ENCODE measurements at regions not wholly inside any gene's neighbourhood (a gene's known extent, or its start where the extent isn't known, plus 50 kb on each side); places are given as distances from the start of the nearest gene placed in this dataset.

DNA sequence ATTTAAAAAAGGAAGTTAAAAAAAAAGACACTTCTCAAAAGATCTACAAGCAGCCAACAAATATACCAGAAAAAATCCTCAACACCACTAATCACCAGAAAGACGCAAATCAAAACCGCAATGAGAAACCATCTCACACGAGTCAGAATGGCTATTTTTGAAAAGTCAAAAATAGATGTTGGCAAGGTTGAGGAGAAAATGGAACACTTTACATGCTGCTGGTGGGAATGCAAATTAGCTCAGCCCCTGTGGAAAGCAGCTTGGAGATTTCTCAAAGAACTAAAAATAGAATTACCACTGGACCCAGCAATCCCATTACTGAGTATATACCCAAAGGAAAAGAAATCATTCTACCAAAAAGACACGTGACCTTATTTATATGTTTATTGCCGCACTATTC is 574.7 kb upstream of the ADAMTS9 start:
- Histone ChIP-seq H3K4me2 (no peak overlapping the region), H3K79me2 (replicated peaks; ENCODE audit: insufficient read depth) (no peaks in the 10 kb centered on the region), H3K27ac (ENCODE audit: low read depth) (no peak overlapping the region), H3K4me3 (no peak overlapping the region), H4K20me1 (replicated peaks; ENCODE audit: insufficient read depth) (no peaks in the 10 kb centered on the region), H3K4me1 (ENCODE audit: insufficient read depth) (peaks cover 7% of the 10 kb centered on the region; the same call in 1 of the 2 replicates), H3K36me3 (ENCODE audit: insufficient read depth) (peaks cover 6% of the 10 kb centered on the region; the same call in 1 of the 2 replicates), H2AFZ (no peak overlapping the region), H3F3A (replicated peaks; ENCODE audit: low read depth) (no peaks in the 10 kb centered on the region), H3K9me2 (ENCODE audit: insufficient read depth) (no peaks in the 10 kb centered on the region; the same call in 1 of the 2 replicates), H3K27me3 (ENCODE audit: insufficient read depth) (no peaks in the 10 kb centered on the region)
- peaks cover 6% of the 10 kb centered on the region; the same call in 1 of the 3 replicates for H3K9me3 Mint-ChIP-seq
- no peaks in the 10 kb centered on the region for H3K36me3 Mint-ChIP-seq (ENCODE audit: low read depth)
- no peak overlapping the region for H3K27ac Mint-ChIP-seq
- no peak overlapping the region for H3K4me3 Mint-ChIP-seq
- peaks cover 2% of the 10 kb centered on the region for H3K27me3 Mint-ChIP-seq (ENCODE audit: insufficient read depth, low read depth, poor library complexity)
- TF ChIP-seq ZNF114 (CRISPR knock-in tag; IDR thresholded peaks at IDR 0.05) (no peak), POLR2AphosphoS5 (IDR thresholded peaks at IDR 0.05; ENCODE audit: low read depth) (no peak), CREB1 (CRISPR knock-in tag; IDR thresholded peaks at IDR 0.05; ENCODE audit: low read depth) (no peak), JUNB (IDR thresholded peaks at IDR 0.05; ENCODE audit: unreplicated experiment) (no peak), EZH2phosphoT487 (IDR thresholded peaks at IDR 0.05; ENCODE audit: unreplicated experiment) (no peak), ZNF331 (CRISPR knock-in tag; IDR thresholded peaks at IDR 0.05; ENCODE audit: low read depth) (no peak), STAT1 (IDR thresholded peaks at IDR 0.05; ENCODE audit: unreplicated experiment) (no peak), EZH2 (IDR thresholded peaks at IDR 0.05; ENCODE audit: low read depth, unreplicated experiment) (no peak), NANOG (IDR thresholded peaks at IDR 0.05; ENCODE audit: borderline replicate concordance) (no peak)
- TF ChIP-seq, protein P1, sequence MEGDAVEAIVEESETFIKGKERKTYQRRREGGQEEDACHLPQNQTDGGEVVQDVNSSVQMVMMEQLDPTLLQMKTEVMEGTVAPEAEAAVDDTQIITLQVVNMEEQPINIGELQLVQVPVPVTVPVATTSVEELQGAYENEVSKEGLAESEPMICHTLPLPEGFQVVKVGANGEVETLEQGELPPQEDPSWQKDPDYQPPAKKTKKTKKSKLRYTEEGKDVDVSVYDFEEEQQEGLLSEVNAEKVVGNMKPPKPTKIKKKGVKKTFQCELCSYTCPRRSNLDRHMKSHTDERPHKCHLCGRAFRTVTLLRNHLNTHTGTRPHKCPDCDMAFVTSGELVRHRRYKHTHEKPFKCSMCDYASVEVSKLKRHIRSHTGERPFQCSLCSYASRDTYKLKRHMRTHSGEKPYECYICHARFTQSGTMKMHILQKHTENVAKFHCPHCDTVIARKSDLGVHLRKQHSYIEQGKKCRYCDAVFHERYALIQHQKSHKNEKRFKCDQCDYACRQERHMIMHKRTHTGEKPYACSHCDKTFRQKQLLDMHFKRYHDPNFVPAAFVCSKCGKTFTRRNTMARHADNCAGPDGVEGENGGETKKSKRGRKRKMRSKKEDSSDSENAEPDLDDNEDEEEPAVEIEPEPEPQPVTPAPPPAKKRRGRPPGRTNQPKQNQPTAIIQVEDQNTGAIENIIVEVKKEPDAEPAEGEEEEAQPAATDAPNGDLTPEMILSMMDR (conservative IDR thresholded peaks at IDR 0.05; ENCODE audit: low read depth in 2 of 2): no peak
- TF ChIP-seq, protein P2, sequence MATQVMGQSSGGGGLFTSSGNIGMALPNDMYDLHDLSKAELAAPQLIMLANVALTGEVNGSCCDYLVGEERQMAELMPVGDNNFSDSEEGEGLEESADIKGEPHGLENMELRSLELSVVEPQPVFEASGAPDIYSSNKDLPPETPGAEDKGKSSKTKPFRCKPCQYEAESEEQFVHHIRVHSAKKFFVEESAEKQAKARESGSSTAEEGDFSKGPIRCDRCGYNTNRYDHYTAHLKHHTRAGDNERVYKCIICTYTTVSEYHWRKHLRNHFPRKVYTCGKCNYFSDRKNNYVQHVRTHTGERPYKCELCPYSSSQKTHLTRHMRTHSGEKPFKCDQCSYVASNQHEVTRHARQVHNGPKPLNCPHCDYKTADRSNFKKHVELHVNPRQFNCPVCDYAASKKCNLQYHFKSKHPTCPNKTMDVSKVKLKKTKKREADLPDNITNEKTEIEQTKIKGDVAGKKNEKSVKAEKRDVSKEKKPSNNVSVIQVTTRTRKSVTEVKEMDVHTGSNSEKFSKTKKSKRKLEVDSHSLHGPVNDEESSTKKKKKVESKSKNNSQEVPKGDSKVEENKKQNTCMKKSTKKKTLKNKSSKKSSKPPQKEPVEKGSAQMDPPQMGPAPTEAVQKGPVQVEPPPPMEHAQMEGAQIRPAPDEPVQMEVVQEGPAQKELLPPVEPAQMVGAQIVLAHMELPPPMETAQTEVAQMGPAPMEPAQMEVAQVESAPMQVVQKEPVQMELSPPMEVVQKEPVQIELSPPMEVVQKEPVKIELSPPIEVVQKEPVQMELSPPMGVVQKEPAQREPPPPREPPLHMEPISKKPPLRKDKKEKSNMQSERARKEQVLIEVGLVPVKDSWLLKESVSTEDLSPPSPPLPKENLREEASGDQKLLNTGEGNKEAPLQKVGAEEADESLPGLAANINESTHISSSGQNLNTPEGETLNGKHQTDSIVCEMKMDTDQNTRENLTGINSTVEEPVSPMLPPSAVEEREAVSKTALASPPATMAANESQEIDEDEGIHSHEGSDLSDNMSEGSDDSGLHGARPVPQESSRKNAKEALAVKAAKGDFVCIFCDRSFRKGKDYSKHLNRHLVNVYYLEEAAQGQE (IDR thresholded peaks at IDR 0.05; ENCODE audit: unreplicated experiment): no peak
- TF ChIP-seq, protein P3, sequence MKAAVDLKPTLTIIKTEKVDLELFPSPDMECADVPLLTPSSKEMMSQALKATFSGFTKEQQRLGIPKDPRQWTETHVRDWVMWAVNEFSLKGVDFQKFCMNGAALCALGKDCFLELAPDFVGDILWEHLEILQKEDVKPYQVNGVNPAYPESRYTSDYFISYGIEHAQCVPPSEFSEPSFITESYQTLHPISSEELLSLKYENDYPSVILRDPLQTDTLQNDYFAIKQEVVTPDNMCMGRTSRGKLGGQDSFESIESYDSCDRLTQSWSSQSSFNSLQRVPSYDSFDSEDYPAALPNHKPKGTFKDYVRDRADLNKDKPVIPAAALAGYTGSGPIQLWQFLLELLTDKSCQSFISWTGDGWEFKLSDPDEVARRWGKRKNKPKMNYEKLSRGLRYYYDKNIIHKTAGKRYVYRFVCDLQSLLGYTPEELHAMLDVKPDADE (IDR thresholded peaks at IDR 0.05): no peak
- TF ChIP-seq, protein P4, sequence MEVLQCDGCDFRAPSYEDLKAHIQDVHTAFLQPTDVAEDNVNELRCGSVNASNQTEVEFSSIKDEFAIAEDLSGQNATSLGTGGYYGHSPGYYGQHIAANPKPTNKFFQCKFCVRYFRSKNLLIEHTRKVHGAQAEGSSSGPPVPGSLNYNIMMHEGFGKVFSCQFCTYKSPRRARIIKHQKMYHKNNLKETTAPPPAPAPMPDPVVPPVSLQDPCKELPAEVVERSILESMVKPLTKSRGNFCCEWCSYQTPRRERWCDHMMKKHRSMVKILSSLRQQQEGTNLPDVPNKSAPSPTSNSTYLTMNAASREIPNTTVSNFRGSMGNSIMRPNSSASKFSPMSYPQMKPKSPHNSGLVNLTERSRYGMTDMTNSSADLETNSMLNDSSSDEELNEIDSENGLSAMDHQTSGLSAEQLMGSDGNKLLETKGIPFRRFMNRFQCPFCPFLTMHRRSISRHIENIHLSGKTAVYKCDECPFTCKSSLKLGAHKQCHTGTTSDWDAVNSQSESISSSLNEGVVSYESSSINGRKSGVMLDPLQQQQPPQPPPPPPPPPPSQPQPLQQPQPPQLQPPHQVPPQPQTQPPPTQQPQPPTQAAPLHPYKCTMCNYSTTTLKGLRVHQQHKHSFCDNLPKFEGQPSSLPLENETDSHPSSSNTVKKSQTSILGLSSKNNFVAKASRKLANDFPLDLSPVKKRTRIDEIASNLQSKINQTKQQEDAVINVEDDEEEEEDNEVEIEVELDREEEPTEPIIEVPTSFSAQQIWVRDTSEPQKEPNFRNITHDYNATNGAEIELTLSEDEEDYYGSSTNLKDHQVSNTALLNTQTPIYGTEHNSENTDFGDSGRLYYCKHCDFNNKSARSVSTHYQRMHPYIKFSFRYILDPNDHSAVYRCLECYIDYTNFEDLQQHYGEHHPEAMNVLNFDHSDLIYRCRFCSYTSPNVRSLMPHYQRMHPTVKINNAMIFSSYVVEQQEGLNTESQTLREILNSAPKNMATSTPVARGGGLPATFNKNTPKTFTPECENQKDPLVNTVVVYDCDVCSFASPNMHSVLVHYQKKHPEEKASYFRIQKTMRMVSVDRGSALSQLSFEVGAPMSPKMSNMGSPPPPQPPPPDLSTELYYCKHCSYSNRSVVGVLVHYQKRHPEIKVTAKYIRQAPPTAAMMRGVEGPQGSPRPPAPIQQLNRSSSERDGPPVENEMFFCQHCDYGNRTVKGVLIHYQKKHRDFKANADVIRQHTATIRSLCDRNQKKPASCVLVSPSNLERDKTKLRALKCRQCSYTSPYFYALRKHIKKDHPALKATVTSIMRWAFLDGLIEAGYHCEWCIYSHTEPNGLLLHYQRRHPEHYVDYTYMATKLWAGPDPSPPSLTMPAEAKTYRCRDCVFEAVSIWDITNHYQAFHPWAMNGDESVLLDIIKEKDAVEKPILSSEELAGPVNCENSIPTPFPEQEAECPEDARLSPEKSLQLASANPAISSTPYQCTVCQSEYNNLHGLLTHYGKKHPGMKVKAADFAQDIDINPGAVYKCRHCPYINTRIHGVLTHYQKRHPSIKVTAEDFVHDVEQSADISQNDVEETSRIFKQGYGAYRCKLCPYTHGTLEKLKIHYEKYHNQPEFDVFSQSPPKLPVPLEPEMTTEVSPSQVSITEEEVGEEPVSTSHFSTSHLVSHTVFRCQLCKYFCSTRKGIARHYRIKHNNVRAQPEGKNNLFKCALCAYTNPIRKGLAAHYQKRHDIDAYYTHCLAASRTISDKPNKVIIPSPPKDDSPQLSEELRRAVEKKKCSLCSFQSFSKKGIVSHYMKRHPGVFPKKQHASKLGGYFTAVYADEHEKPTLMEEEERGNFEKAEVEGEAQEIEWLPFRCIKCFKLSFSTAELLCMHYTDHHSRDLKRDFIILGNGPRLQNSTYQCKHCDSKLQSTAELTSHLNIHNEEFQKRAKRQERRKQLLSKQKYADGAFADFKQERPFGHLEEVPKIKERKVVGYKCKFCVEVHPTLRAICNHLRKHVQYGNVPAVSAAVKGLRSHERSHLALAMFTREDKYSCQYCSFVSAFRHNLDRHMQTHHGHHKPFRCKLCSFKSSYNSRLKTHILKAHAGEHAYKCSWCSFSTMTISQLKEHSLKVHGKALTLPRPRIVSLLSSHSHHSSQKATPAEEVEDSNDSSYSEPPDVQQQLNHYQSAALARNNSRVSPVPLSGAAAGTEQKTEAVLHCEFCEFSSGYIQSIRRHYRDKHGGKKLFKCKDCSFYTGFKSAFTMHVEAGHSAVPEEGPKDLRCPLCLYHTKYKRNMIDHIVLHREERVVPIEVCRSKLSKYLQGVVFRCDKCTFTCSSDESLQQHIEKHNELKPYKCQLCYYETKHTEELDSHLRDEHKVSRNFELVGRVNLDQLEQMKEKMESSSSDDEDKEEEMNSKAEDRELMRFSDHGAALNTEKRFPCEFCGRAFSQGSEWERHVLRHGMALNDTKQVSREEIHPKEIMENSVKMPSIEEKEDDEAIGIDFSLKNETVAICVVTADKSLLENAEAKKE (CRISPR knock-in tag; IDR thresholded peaks at IDR 0.05): no peak
- ATAC-seq: no peak
- DNase-seq (ENCODE audit: low spot score): no peak
- peaks cover 9% of the 10 kb centered on the region; the same call in 2 of the 3 replicates for H3K4me1 Mint-ChIP-seq
